ENCODE measurements at regions not wholly inside any gene's neighbourhood (a gene's known extent, or its start where the extent isn't known, plus 50 kb on each side); places are given as distances from the start of the nearest gene placed in this dataset.

DNA sequence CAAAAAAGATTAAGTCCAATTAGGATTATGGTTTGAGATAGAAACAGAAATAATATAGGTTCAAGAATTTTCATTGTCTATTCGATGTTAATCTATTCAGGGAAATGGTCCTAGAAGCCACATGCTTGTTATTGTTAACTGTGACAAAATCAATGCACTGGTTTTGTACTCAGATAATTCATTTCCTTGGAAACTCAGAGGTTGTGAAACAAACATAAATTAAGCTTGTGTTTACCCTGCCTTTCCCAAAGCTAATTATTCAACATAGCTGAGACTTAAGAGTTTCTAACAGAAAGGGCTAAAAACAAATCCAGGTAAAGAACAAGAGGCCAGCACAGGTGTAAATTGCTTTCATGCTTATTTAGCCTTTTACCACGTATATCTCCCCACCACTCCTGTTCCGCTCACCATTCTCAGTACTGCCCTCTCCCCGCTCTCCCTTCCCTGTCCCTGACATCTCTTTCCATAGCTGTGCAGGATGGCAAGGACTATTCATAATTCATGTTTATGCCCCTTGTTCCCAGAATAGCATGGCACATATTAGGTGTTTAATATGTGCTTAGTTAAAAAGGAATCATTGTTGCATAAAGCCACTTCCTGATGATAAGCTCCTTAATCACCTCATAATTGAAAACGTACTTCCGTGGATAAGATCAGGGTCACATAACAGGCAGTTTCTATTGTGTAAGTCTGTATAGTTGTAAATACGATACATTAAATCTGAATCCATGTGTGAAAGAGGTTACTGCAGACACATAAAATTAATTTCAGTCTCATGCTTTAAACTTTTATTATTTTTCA, 131.8 kb upstream of the USP15 start:
- ATAC-seq (ENCODE audit: low read depth in 2 of 2) (no peak), DNase-seq (no peak)
- no peaks in the 10 kb centered on the region for H3K9me3 Mint-ChIP-seq
- no peaks in the 10 kb centered on the region for H3K36me3 Mint-ChIP-seq
- no peak overlapping the region for H3K27ac Mint-ChIP-seq
- H3K4me3 Mint-ChIP-seq, result no peak overlapping the region
- H3K4me1 Mint-ChIP-seq, result peaks cover 0 to 4% (median 2%) of the 10 kb centered on the region in 3 donors
- H3K27me3 Mint-ChIP-seq, result peaks cover 0 to 5% (median 0%) of the 10 kb centered on the region in 3 donors

DNA sequence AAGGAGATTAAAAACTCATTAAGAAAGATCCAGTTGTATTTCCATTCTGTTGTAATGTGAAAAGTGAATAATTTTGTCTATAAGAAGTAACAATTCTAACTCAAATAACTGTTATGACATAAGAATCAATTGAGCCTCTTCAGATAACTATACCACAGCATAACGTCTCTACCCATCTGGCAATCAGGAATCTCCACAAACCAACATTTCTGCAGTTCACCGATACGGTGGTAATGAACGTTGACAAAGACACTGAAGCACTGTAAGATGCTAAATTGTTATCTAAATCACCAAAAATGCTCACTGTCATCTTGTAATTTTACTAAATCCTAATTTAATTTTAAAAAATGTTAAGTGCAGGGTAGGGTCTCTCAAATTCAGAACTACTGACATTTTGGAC, 130.9 kb upstream of the USP15 start:
- H3K4me1 Mint-ChIP-seq, result peaks cover 0 to 2% (median 0%) of the 10 kb centered on the region in 3 donors

GRCh38 chr12:62130402-62130801, 129.8 kb upstream of the USP15 start:
- Mint-ChIP-seq H3K9me3 (no peaks in the 10 kb centered on the region), H3K36me3 (no peaks in the 10 kb centered on the region), H3K27me3 (no peaks in the 10 kb centered on the region), H3K27ac (peak overlapping the region in 1 of 6 donors; percentile 30), H3K4me3 (no peak overlapping the region), H3K4me1 (peaks cover 0 to 2% (median 0%) of the 10 kb centered on the region in 3 donors)
- DNase-seq (no peak), ATAC-seq (ENCODE audit: low read depth in 2 of 2) (no peak)

More for the DNA sequence above, 130.9 kb upstream of the USP15 start:
- no peak for ATAC-seq (ENCODE audit: low read depth in 2 of 2)
- no peak for DNase-seq
- Mint-ChIP-seq H3K4me3 (no peak overlapping the region), H3K27me3 (no peaks in the 10 kb centered on the region), H3K36me3 (no peaks in the 10 kb centered on the region), H3K27ac (no peak overlapping the region), H3K9me3 (no peaks in the 10 kb centered on the region)

DNA sequence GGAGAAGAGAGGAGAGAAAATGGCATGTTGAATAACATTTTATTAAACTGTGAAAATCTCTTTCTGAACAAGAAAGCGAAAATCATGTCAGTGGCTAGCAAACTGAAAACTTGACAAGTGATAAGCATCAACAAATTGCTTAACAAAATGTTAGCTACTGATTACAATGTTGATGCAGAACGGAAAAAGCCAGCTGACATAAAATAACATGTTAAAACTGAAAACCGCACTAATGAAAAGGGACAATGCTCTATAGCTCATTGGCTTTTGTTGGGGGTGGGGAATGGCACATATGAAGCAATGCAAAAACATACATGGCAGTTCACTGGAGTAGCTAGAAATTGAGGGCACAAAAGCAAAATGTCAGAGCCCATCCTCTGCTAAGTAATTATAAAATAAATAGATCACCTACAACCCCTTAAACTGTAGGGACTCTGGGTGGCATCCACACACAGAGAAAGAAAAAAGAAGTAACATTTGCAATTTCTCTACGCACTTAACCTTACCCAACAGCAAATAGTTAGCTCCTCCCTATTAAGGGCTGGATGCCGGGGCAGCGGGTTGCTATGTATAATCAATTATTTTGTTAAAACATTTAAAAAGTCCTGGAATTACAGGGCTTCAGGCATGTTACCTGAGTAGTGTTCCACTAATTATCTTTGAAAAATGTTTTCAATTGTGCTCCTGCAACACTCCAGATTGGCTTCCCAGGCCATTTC, 129.2 kb upstream of the USP15 start:
- DNase-seq (no peak), ATAC-seq (ENCODE audit: low read depth in 2 of 2) (no peak)
- peaks cover 0 to 2% (median 0%) of the 10 kb centered on the region in 3 donors for H3K4me1 Mint-ChIP-seq
- no peaks in the 10 kb centered on the region for H3K9me3 Mint-ChIP-seq
- no peaks in the 10 kb centered on the region for H3K36me3 Mint-ChIP-seq
- no peak overlapping the region for H3K4me3 Mint-ChIP-seq
- no peaks in the 10 kb centered on the region for H3K27me3 Mint-ChIP-seq
- peak overlapping the region in 1 of 6 donors; percentile 30 for H3K27ac Mint-ChIP-seq

DNA sequence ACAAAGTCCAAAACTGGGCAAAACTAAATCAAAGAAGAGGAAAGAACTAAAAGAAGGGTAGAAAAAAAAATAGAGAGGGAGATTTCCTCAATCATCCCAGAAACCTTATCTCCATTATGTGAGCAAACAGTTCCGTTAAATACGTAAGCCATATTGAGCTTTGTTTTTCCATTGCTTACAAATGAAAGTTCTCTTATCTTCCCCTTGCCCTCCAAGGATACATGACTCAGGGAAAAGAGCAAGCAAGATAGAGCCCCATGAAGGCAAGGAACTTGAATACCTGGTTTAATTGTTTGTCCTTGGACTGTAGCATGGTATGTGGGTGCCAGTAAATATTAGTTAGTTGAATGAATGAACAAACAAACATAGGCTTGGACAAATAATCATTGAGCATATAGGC, 126.8 kb upstream of the USP15 start:
- Mint-ChIP-seq H3K4me3 (no peak overlapping the region), H3K36me3 (no peaks in the 10 kb centered on the region), H3K4me1 (peaks cover 0 to 2% (median 0%) of the 10 kb centered on the region in 3 donors), H3K9me3 (no peaks in the 10 kb centered on the region), H3K27ac (no peak overlapping the region), H3K27me3 (no peaks in the 10 kb centered on the region)
- no peak for DNase-seq
- no peak for ATAC-seq (ENCODE audit: low read depth in 2 of 2)

GRCh38 chr12:62135553-62136200, 124.5 kb upstream of the USP15 start:
- no peak overlapping the region for H3K27ac Mint-ChIP-seq
- no peaks in the 10 kb centered on the region for H3K9me3 Mint-ChIP-seq
- H3K36me3 Mint-ChIP-seq, result no peaks in the 10 kb centered on the region
- no peaks in the 10 kb centered on the region for H3K27me3 Mint-ChIP-seq
- DNase-seq (no peak), ATAC-seq (ENCODE audit: low read depth in 2 of 2) (no peak)
- H3K4me1 Mint-ChIP-seq, result no peaks in the 10 kb centered on the region
- H3K4me3 Mint-ChIP-seq, result no peak overlapping the region

DNA sequence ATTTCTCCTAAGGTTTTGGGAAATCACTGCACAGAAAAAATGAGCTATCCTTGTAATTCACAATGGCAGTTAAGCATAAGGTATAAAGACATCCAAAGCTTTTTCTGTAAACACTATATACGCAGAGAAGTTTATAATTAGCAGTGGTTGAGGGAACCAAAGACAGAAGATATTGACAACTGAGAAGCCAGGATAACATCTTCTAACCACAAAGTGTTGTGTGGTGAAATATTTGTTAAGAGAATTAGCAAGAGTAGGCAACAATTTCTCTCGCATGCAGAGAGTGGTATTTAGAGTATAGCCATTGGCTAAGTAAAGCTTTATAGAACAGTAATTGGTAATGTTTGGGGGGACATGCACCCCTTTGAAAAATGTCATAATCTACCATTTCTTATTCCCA, 123.7 kb upstream of the USP15 start:
- ATAC-seq (ENCODE audit: low read depth in 2 of 2) (no peak), DNase-seq (no peak)
- Mint-ChIP-seq H3K27ac (no peak overlapping the region), H3K9me3 (no peaks in the 10 kb centered on the region), H3K4me3 (no peak overlapping the region), H3K27me3 (no peaks in the 10 kb centered on the region), H3K4me1 (no peaks in the 10 kb centered on the region), H3K36me3 (no peaks in the 10 kb centered on the region)

DNA sequence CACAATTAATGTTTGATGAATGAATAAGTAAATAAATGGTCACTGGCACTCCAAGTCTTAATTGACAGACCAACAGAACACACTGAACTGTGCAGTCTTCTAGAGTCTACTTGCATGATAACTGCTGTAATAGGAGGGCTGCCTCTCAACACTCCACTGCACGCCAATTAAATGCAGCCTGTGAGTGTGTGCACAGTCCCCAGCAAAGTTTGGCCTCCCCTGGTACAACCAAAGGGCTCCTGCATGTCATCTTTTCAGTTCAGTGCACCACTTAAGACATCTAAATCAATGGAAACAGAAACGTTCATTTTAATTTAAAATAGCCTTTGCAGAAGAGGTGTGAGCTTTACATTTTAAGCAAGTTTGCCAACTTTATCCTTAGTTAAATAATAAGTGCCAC, 121.7 kb upstream of the USP15 start:
- Mint-ChIP-seq H3K4me3 (no peak overlapping the region), H3K4me1 (no peaks in the 10 kb centered on the region), H3K36me3 (no peaks in the 10 kb centered on the region), H3K27ac (no peak overlapping the region), H3K9me3 (no peaks in the 10 kb centered on the region), H3K27me3 (no peaks in the 10 kb centered on the region)
- DNase-seq (no peak), ATAC-seq (ENCODE audit: low read depth in 2 of 2) (no peak)

DNA sequence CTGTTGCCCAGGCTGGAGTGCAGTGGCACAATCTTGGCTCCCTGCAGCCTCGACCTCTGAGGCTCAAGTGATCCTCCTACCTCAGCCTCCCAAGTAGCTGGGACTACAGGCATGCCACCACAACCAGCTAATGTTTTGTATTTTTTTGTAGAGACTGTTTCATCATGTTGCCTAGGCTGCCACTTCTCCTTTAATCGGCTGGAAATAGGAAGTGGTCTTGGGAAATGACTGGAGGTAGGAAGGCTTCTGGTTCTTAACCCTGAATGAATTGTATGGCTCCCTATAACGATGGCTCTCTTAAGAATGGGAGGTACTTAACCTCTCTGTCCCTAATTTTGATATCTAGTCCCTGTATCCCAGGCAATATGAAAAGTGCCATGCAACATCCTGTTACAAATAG, 113.9 kb upstream of the USP15 start:
- Mint-ChIP-seq H3K27me3 (no peaks in the 10 kb centered on the region), H3K27ac (no peak overlapping the region), H3K4me3 (no peak overlapping the region), H3K9me3 (peaks cover 0 to 5% (median 0%) of the 10 kb centered on the region in 7 donors), H3K36me3 (no peaks in the 10 kb centered on the region), H3K4me1 (no peaks in the 10 kb centered on the region)
- ATAC-seq (ENCODE audit: low read depth in 2 of 2) (no peak), DNase-seq (no peak)

DNA sequence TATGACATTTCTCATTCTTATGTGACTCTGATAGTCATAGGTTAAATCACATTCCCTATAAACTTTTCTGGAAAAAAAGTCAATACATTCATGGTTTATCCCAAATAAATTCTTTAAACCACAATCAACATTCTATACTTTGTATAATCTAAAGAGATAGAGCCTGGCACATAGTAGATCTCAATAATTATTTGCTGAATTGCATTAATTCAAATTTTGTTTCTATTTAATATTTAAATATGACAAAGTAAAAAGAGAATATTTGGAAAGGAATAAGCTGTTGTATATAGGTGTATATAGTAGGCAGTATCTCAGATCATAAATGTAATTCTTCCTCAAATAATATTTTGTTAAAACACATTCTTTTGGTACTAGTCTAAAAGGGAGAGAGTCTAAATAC, 102.2 kb upstream of the USP15 start:
- Mint-ChIP-seq H3K4me1 (no peaks in the 10 kb centered on the region), H3K9me3 (peaks cover 0 to 2% (median 0%) of the 10 kb centered on the region in 7 donors), H3K27me3 (peaks cover 0 to 7% (median 0%) of the 10 kb centered on the region in 3 donors), H3K36me3 (no peaks in the 10 kb centered on the region), H3K27ac (no peak overlapping the region), H3K4me3 (no peak overlapping the region)
- DNase-seq (no peak), ATAC-seq (ENCODE audit: low read depth in 2 of 2) (no peak)

- no peak for DNase-seq
- Mint-ChIP-seq H3K4me3 (no peak overlapping the region), H3K9me3 (peaks cover 0 to 2% (median 0%) of the 10 kb centered on the region in 7 donors), H3K4me1 (no peaks in the 10 kb centered on the region), H3K27me3 (peaks cover 0 to 7% (median 0%) of the 10 kb centered on the region in 3 donors), H3K36me3 (no peaks in the 10 kb centered on the region), H3K27ac (no peak overlapping the region)
- ATAC-seq (ENCODE audit: low read depth in 2 of 2), result no peak
These were observed 101.5 kb upstream of the USP15 start for GRCh38 chr12:62158461-62159360.

GRCh38 chr12:62162214-62162613, 98.0 kb upstream of the USP15 start:
- no peaks in the 10 kb centered on the region for H3K36me3 Mint-ChIP-seq
- H3K9me3 Mint-ChIP-seq, result peaks cover 0 to 2% (median 0%) of the 10 kb centered on the region in 7 donors
- H3K4me1 Mint-ChIP-seq, result no peaks in the 10 kb centered on the region
- no peak overlapping the region for H3K27ac Mint-ChIP-seq
- DNase-seq, result no peak
- peaks cover 0 to 8% (median 3%) of the 10 kb centered on the region in 3 donors for H3K27me3 Mint-ChIP-seq
- ATAC-seq (ENCODE audit: low read depth in 2 of 2), result no peak
- H3K4me3 Mint-ChIP-seq, result no peak overlapping the region

- Mint-ChIP-seq H3K4me3 (no peak overlapping the region), H3K36me3 (no peaks in the 10 kb centered on the region), H3K27ac (no peak overlapping the region), H3K9me3 (peaks cover 0 to 2% (median 0%) of the 10 kb centered on the region in 7 donors), H3K4me1 (no peaks in the 10 kb centered on the region), H3K27me3 (peaks cover 0 to 8% (median 3%) of the 10 kb centered on the region in 3 donors)
- ATAC-seq (ENCODE audit: low read depth in 2 of 2) (no peak), DNase-seq (no peak)
These were observed 96.8 kb upstream of the USP15 start for GRCh38 chr12:62163368-62163767.
